Activated naive CD4-positive, alpha-beta T cell treated with anti-CD3 and anti-CD28 coated beads, Interleukin-2, amount 50 U/mL, for 24 hours (primary cell): ENCODE measurements at regions not wholly inside any gene's neighbourhood (a gene's known extent, or its start where the extent isn't known, plus 50 kb on each side); places are given as distances from the start of the nearest gene placed in this dataset.

Experiments
- H3K27ac Mint-ChIP-seq: one replicate; pipeline ENCODE4 v1.8.0; 2021; ENCODE audit warnings: mild to moderate bottlenecking, mixed read lengths
- H3K27me3 Mint-ChIP-seq: one replicate; pipeline ENCODE4 v1.8.0; 2021; ENCODE audit warnings: mixed read lengths
- H3K36me3 Mint-ChIP-seq: one replicate; pipeline ENCODE4 v1.8.0; 2021; ENCODE audit warnings: mixed read lengths
- H3K4me1 Mint-ChIP-seq: one replicate; pipeline ENCODE4 v1.8.0; 2021; ENCODE audit warnings: mixed read lengths
- H3K4me3 Mint-ChIP-seq: one replicate; pipeline ENCODE4 v1.8.0; 2021; ENCODE audit warnings: mild to moderate bottlenecking, mixed read lengths
- H3K9me3 Mint-ChIP-seq: one replicate; pipeline ENCODE4 v1.8.0; 2021; ENCODE audit warnings: mixed read lengths

DNA sequence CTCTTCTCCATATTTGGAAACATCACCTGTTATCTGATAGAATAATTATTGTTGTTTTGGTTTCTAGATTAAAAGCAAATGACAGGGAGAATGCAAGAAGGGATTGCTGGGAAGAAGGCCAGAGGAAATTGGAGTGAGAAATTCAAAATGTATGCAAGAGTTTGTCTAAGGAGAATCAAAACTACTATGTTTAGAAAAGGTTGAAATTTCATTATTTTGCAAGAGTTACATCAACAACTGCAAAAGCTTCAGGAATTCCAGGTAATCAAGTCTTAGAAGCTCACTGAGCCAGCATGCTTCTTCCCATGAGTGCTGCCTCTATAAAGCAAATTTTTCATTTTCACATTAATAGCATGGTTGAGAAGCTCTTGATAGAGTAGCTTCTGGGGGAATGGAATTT, 177.2 kb upstream of the GBE1 start:
- Mint-ChIP-seq H3K4me3 (no peak overlapping the region), H3K27me3 (peaks cover 1% of the 10 kb centered on the region), H3K4me1 (no peaks in the 10 kb centered on the region), H3K36me3 (no peaks in the 10 kb centered on the region), H3K9me3 (no peaks in the 10 kb centered on the region), H3K27ac (no peak overlapping the region)

DNA sequence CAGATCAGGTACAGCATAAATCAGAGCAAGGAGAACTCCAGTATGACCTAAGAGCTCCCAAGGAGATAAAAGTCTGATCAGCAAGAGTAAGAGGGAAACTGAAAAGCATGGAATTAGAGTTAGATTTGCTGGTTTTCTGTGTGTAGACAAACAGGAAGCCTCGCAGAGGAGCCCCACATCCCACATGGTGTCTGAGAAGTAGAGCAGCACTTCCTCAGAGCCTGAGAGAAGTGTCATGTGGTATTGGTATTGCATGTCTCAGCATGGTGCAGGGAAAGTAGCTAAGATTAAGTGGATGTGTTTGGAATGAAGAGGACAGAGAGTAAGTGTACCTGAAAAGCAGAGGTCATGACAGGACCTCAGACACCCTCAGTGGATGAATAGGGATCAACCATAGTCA, 175.4 kb upstream of the GBE1 start:
- H3K36me3 Mint-ChIP-seq: no peaks in the 10 kb centered on the region
- H3K27me3 Mint-ChIP-seq: peaks cover 3% of the 10 kb centered on the region
- no peak overlapping the region for H3K27ac Mint-ChIP-seq
- no peaks in the 10 kb centered on the region for H3K4me1 Mint-ChIP-seq
- H3K9me3 Mint-ChIP-seq: no peaks in the 10 kb centered on the region
- H3K4me3 Mint-ChIP-seq: no peak overlapping the region

GRCh38 chr3:81932681-81933080, 171.2 kb upstream of the GBE1 start:
- Mint-ChIP-seq H3K4me3 (no peak overlapping the region), H3K36me3 (no peaks in the 10 kb centered on the region), H3K27ac (no peak overlapping the region), H3K9me3 (no peaks in the 10 kb centered on the region), H3K27me3 (peaks cover 3% of the 10 kb centered on the region), H3K4me1 (no peaks in the 10 kb centered on the region)

- no peak overlapping the region for H3K4me3 Mint-ChIP-seq
- H3K9me3 Mint-ChIP-seq: no peaks in the 10 kb centered on the region
- H3K27ac Mint-ChIP-seq: no peak overlapping the region
- H3K27me3 Mint-ChIP-seq: peaks cover 3% of the 10 kb centered on the region
- no peaks in the 10 kb centered on the region for H3K36me3 Mint-ChIP-seq
- H3K4me1 Mint-ChIP-seq: no peaks in the 10 kb centered on the region
These were observed 170.1 kb upstream of the GBE1 start for GRCh38 chr3:81931265-81932251.

GRCh38 chr3:81929697-81930096, 168.3 kb upstream of the GBE1 start:
- Mint-ChIP-seq H3K4me3 (no peak overlapping the region), H3K9me3 (no peaks in the 10 kb centered on the region), H3K4me1 (no peaks in the 10 kb centered on the region), H3K36me3 (no peaks in the 10 kb centered on the region), H3K27ac (no peak overlapping the region), H3K27me3 (peaks cover 3% of the 10 kb centered on the region)

DNA sequence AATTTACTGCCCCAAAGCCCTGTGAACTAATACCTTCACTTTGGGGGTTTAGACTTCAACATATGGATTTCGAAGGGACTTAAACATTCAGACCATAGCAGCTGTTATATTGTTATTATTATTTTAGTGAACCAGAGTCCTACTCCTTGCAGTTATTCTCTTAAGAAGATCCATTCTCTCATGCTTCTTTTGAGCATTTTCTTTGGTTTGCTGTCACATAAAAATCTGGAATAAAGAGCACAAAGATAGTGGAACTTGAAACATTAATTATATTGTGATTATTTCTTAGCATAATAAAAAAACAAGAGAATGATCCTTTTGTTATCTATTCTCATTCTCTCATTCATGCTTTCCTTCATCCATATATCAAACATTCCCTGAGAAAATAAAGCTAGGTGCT, 166.4 kb upstream of the GBE1 start:
- no peaks in the 10 kb centered on the region for H3K27me3 Mint-ChIP-seq
- H3K27ac Mint-ChIP-seq: no peak overlapping the region
- no peaks in the 10 kb centered on the region for H3K36me3 Mint-ChIP-seq
- H3K4me3 Mint-ChIP-seq: no peak overlapping the region
- H3K4me1 Mint-ChIP-seq: no peaks in the 10 kb centered on the region
- H3K9me3 Mint-ChIP-seq: no peaks in the 10 kb centered on the region

DNA sequence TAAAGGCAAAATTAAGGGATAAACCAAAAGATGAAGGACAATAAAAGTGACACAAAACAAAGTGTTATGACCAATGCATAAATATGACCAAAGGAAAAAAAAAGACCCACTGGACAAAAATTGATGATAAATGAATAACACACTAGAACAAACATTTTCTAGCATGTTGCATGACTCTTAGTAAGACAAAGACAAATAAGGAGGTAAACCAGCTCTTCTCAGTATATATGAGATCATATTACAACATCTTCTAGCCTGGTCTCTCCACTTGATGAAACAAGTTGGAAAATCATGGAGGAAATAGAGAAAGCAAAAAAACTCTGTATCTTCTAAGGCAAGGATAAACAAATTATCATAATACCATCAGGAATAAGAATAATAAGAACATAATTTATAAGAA, 163.9 kb upstream of the GBE1 start:
- Mint-ChIP-seq H3K4me1 (no peaks in the 10 kb centered on the region), H3K27ac (no peak overlapping the region), H3K36me3 (no peaks in the 10 kb centered on the region), H3K9me3 (no peaks in the 10 kb centered on the region), H3K27me3 (peaks cover 3% of the 10 kb centered on the region), H3K4me3 (no peak overlapping the region)

- Mint-ChIP-seq H3K4me3 (no peak overlapping the region), H3K27me3 (peaks cover 3% of the 10 kb centered on the region), H3K4me1 (no peaks in the 10 kb centered on the region), H3K36me3 (no peaks in the 10 kb centered on the region), H3K27ac (no peak overlapping the region), H3K9me3 (no peaks in the 10 kb centered on the region)
These were observed 161.6 kb upstream of the GBE1 start for GRCh38 chr3:81923038-81923437.

- Mint-ChIP-seq H3K36me3 (no peaks in the 10 kb centered on the region), H3K27ac (no peak overlapping the region), H3K27me3 (peaks cover 5% of the 10 kb centered on the region), H3K4me1 (no peaks in the 10 kb centered on the region), H3K4me3 (no peak overlapping the region), H3K9me3 (no peaks in the 10 kb centered on the region)
These were observed 161.0 kb upstream of the GBE1 start for GRCh38 chr3:81922404-81922803.

DNA sequence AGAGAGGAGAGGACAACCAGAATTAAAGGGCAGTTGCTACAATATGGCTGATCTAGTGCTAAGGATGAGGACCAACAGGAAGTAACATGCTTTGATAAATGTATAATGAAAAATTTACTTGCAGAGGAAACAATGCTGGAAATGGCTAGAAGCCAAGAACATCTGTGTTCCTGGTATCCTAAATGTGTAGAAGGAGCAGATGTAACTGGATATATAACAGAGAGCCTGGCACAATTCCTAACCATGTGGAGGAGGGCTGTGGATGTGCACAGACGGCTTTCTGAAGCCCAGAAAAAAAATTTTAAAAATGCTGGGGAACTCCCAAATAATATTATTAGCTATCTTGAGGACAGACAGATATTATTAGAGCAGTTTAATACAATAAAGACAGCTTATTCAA, 159.4 kb upstream of the GBE1 start:
- no peaks in the 10 kb centered on the region for H3K9me3 Mint-ChIP-seq

DNA sequence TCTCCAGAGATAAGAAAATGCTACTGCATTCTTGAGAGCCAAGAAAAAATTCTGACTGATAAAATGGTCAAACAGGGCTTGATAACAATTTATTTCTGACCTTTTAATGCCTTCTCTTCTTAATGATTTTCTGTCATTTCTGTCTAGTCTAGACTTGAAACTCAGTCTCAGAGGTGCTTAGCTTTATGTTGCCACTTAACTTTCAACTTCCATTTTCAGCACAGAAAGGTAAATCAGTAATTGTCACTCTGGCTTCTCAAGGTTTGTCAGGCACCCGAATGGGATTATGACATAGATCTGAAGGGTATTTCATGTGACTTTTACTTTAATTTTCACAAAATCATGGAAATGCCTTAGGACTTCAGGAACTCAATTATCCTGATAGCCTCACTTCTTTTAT, 155.4 kb upstream of the GBE1 start:
- H3K27ac Mint-ChIP-seq: no peak overlapping the region
- no peaks in the 10 kb centered on the region for H3K36me3 Mint-ChIP-seq
- no peaks in the 10 kb centered on the region for H3K9me3 Mint-ChIP-seq
- no peak overlapping the region for H3K4me3 Mint-ChIP-seq
- H3K4me1 Mint-ChIP-seq: no peaks in the 10 kb centered on the region
- H3K27me3 Mint-ChIP-seq: peaks cover 8% of the 10 kb centered on the region

More for the DNA sequence above, 159.4 kb upstream of the GBE1 start:
- peaks cover 8% of the 10 kb centered on the region for H3K27me3 Mint-ChIP-seq
- no peaks in the 10 kb centered on the region for H3K4me1 Mint-ChIP-seq
- no peak overlapping the region for H3K4me3 Mint-ChIP-seq
- no peaks in the 10 kb centered on the region for H3K36me3 Mint-ChIP-seq
- no peak overlapping the region for H3K27ac Mint-ChIP-seq

GRCh38 chr3:81913886-81914663, 152.6 kb upstream of the GBE1 start:
- Mint-ChIP-seq H3K27me3 (peaks cover 7% of the 10 kb centered on the region), H3K36me3 (no peaks in the 10 kb centered on the region), H3K27ac (no peak overlapping the region), H3K9me3 (no peaks in the 10 kb centered on the region), H3K4me1 (no peaks in the 10 kb centered on the region), H3K4me3 (no peak overlapping the region)

DNA sequence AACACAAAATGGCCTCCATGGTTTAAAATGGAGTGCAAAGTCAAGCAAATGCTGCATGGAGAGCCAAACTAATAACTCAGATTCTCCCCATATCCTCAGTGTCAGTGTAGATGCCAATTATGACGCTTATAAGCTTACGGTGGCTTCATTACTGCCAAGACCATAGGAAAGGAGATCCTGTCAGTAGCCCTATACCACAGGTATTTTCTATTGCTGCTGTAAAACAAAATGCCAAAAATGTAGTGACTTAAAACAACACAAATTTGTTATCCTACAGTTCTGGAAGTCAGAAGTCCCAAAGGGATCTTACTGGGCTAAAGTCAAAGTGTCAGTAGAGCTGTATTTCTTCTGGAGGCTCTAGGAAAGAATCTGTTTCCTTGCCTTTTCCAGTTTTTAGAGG, 149.8 kb upstream of the GBE1 start:
- Mint-ChIP-seq H3K27me3 (peaks cover 5% of the 10 kb centered on the region), H3K4me3 (no peak overlapping the region), H3K27ac (no peak overlapping the region), H3K36me3 (no peaks in the 10 kb centered on the region), H3K4me1 (no peaks in the 10 kb centered on the region), H3K9me3 (no peaks in the 10 kb centered on the region)

- Mint-ChIP-seq H3K4me1 (no peaks in the 10 kb centered on the region), H3K4me3 (no peak overlapping the region), H3K9me3 (no peaks in the 10 kb centered on the region), H3K27ac (no peak overlapping the region), H3K27me3 (peaks cover 5% of the 10 kb centered on the region), H3K36me3 (no peaks in the 10 kb centered on the region)
These were observed 148.9 kb upstream of the GBE1 start for GRCh38 chr3:81910244-81910852.

DNA sequence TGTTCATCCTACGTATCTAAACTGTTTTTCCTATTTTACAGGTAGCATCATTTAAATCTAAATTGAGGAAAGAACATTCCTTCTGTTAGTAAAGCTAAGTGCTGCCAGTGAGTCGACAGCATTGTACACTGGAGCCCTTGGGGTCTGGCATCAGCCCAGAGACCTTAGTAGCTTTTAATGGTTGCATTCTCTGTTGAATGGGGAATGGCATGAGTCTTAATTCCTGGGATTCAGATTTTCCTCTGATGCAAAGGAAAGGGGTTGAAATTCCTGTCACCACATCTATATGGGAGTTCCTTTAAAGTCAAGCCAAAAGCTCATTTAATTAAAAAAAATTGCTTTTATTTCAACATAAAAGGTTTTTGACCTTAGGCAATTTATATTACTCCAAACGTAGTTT, 148.4 kb upstream of the GBE1 start:
- Mint-ChIP-seq H3K4me3 (no peak overlapping the region), H3K27me3 (peaks cover 5% of the 10 kb centered on the region), H3K4me1 (no peaks in the 10 kb centered on the region), H3K9me3 (no peaks in the 10 kb centered on the region), H3K36me3 (no peaks in the 10 kb centered on the region), H3K27ac (no peak overlapping the region)

DNA sequence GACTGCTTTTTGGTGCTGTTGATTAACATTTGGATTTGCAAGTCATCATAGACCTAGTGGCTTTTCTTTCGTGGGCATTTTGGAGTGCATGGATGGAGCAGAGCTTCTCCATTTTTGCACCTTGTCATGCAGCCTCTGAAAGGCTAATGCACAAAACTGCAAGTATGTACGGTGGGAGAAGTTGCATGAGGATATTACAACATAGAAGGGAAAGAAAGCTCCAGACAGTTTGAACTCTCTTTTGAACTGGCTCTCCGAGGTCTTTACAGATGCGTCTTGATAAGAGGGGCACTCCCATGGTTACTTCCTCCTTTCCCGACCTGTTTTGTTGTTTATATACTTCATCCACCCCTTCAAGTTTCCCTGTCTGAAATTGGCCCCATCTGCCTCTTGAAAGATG, 147.1 kb upstream of the GBE1 start:
- Mint-ChIP-seq H3K4me3 (no peak overlapping the region), H3K4me1 (no peaks in the 10 kb centered on the region), H3K9me3 (no peaks in the 10 kb centered on the region), H3K27me3 (peaks cover 5% of the 10 kb centered on the region), H3K36me3 (no peaks in the 10 kb centered on the region), H3K27ac (no peak overlapping the region)
